Myocyte (in vitro differentiated cells): ENCODE measurements at regions not wholly inside any gene's neighbourhood (a gene's known extent, or its start where the extent isn't known, plus 50 kb on each side); places are given as distances from the start of the nearest gene placed in this dataset.
A peak's percentile ranks its signal among the peaks of the same experiment; 100 is the strongest.
"Not testable (repeated sequence)": the region's sequence is repeated elsewhere in the genome, so short reads cannot be mapped to it uniquely, and the experiment has no call there.

Experiments
- DNase-seq: peaks from one replicate; pipeline ENCODE4 v3.0.0-alpha.2; 2012; ENCODE audit warnings: low read depth

DNA sequence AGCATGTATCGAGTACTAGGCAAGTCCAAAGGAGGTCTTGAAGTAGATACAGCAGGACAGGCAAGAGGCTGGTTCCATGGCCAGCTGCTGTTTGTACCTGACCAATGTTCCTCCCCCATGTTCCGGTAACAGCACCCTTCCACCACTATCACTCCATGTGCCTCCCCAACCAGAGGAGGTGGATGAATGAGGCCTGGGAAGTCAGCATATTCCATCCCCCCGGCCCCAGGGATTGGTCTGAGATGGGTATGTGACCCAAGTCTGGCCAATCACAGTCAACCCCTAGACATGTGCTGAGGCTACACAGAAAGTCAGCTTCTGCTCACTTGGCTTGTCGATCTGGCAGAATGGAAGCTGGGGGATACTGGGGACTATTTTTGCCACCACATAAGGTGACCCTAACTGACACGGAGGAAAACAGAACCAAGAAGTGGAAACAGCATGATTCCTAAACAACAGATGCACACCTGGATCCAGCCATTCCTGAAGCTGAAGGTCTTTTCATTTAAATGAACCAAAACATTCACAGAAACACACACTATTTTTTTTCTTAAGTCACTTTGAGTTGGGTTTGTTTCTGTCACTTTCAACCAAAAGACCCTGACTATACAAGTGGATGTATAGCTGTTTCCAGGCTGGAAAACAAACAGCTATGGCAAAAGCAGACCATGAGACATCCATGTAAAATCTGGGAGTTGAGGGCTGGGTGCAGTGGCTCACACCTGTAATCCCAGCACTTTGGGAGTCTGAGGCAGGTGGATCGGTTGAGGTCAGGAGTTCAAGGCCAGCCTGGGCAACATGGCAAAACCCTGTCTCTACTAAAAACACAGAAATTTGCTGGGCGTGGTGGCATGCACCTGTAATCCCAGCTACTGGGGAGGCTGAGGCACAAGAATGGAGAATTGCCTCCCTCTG lies 70.4 kb upstream of the PTPN1 start:
- DNase-seq, result no peak

DNA sequence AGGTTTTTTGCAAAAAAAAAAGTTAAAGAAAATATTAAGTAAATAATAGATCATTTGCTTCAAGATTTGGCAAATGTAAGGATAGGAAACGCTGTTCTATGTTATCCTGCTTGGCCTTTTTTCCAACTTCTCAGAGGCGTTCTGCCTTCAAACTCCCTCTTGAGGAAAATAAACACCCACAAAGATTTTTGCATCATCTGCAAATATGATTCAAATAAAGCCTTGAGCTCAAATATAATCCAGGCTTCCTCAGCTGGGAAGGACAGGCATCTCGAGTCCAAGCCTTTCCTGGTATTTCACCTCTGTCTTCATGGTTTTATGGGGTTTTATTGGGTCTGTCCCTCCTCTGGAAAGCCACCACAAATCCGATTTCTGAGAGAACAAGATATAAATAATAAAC lies 67.7 kb upstream of the PTPN1 start:
- DNase-seq, result no peak

DNA sequence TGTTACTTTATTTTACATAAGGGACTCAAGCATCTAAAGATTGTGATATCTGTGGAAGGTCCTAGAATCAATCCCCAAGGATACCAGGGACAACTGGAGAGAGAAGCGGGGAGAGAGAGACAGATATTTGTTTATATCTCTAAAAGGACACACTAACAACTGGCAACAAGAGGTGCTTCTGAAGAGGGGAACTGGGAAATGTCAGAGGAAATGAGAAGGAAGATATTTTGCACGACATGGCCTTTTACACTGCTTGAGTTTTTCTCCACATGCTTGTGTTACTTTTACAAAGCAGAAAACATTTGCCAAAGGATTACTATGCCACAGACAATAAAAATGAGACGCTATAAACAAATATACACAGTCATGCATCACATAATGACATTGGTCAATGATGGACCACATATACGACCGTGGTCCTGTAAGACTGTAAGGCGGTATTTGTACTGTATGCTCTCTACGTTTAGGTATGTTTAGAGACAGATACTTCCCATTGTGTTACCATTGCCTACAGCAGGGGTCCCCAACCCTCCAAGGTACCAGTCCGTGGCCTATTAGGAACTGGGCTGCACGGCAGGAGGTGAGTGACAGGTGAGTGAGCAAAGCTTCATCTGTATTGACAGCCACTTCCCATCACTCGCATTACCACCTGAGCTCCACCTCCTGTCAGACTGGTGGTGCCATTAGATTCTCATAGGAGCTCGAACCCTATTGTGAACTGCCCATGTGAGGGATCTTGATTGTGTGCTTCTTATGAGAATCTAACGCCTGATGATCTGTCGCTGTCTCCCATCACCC lies 64.6 kb upstream of the PTPN1 start:
- no peak for DNase-seq

DNA sequence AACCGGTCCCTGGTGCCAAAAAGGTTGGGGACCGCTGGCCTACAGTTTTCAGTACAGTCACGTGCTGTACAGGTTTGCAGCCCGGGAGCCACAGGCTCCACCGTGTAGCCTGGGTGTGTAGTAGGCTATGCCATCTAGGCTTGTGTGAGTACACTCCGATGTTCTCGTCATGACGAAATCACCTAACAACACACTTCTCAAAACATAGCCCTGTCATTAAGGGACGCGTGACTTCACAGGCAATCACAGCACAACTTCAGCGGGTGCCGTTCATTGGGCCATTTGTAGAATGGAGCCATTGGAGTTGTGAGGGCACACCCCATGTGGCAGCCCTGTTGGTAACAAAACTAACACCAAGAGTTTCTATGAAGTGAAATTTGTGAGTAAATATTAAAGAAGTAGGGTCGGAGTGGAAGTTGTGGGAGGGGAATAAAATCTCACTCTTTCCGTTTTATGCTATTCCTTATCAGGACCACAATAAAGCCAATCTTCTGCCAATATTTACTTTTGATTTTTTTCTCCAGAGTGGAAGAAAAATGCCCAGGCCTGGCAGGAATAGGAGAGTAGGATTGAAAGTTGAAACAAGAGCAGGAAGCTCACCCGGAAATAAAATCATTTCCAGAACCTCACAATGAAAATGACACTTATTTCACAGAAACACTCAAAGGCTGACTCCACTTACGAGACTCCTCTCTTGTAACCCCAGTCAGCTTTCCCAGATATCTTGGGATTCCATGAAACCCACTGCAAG lies 63.7 kb upstream of the PTPN1 start:
- DNase-seq, result no peak

DNA sequence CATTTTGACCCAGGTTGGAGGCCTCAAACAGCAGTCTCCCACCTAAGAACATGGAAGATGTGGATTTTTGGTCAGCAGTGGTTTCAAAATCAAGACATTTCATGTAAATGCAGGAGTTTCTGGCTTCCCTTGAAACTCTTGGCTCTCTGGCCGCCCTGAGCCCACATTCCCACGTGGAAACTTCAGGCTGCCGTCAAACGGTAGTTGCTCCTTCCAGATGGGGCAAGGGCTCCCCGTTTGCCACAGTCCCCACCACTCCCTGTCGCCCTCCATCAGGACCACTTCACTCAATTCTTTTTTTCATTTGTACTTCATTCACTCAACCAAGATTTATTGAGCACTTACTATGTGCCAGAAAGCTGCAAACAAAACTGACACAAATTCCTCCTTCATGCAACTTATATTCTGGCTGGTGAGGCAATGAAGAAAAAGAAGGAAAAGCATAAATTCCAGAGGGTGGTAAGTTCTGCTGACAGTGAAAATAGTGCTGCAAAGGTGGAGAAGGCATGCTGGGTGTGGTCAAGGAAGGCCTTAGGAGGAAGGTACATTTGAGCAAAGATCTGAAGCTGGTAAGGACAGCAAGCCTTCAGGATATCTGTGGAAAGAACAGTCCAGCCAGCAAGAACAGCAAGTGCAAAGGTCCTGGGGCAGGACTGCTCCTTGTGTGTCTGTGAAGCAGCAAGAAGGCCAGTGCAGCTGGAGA lies 62.9 kb upstream of the PTPN1 start:
- no peak for DNase-seq

DNA sequence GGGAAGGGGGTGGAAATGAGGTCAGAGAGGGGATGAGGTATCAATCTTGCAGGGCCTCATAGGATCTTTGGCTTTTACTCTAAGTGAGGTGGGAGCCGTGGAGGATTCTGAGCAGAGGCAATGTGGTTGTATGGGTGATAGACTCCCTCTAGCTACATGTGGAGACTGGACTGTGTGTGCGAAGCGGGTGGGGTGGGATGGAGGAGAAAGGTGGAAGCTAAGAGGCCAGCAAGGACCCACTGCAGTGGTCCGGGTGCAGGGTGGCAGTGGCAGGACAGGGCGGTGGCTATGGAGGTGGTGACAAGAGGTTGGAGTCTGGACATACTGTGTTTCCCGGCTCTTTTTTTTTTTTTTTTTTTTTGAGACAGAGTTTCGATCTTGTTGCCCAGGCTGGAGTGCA lies 62.4 kb upstream of the PTPN1 start:
- no peak for DNase-seq

DNA sequence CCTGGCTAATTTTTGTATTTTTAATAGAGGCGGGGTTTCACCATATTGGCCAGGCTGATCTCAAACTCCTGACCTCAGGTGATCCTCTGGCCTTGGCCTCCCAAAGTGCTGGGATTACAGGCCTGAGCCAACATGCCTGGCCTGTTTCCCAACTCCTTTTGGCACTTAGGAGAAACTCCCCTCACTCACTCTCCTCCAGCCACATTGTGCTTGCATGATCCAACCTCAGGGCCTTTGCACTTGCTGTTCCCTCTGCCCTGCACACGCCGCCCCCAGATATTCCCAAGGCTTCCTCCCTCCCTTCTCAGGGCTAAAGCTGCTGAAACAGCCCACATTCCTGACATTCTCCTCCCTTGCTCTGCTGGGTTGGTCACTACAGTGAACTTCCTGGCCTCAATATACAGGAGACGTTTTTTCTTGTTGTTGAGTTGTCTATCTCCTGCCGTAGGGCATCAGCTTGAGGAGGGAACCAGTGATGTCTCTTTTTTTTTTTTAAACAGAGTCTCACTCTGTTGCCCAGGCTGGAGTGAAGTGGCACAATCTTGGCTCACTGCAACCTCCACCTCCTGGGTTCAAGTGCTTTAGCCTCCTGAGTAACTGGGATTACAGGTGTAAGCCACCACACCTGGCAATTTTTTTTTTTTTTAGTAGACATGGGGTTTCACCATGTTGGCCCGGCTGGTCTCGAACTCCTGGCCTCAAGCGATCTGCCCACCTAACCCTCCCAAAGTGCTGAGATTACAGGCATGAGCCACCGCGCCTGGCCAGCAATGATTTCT lies 61.4 kb upstream of the PTPN1 start:
- not testable (repeated sequence) for DNase-seq

DNA sequence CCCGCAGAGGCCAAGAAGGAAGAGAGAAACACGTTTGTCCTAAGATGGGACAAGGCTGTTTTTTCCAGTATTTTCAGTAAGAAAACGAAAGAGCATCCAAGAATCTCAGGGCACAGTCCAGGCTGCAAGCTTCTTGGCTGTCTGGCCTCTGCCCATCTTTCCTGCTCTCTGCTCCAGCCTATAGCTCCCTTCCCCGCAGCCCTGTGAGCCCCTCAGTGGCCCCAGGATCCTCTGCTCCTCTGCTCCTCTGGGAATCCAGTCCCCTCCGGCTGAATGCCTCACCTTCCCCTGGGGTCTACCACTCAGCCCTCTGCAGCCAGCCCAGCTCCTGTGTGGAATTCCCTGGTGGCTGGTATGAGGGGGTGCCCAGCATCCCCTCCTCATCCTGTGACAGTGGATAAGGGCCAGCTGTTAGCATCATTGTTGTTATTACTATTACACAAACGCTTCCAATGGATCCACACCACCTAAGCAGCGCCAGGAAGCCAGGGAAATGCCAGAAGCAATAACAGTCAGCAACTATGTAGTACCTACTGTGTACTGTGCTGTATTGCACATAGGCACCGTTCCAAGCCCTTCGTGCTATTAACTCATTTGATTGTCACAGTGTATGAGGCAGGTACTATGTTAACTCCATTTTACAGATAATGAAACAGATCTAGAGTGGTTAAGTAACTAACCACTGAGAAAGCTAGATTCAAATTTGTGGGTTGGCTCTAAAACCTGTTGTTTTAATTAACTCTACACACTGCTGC lies 60.3 kb upstream of the PTPN1 start:
- no peak for DNase-seq

DNA sequence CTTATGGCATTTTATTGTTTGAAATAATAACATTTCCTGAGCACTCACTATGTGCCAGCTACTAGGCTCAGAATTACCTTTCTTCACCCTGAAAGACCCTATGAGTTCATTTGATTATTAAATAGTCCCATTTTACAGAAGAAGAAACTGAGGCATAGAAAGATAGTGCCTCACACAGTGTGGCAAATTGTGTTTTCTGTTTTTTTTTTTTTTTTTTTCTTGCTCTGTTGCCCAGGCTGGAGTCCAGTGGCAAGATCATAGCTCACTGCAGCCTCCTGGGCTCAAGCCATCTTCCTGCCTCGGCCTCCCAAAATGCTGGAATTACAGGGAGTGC lies 59.7 kb upstream of the PTPN1 start:
- no peak for DNase-seq

DNA sequence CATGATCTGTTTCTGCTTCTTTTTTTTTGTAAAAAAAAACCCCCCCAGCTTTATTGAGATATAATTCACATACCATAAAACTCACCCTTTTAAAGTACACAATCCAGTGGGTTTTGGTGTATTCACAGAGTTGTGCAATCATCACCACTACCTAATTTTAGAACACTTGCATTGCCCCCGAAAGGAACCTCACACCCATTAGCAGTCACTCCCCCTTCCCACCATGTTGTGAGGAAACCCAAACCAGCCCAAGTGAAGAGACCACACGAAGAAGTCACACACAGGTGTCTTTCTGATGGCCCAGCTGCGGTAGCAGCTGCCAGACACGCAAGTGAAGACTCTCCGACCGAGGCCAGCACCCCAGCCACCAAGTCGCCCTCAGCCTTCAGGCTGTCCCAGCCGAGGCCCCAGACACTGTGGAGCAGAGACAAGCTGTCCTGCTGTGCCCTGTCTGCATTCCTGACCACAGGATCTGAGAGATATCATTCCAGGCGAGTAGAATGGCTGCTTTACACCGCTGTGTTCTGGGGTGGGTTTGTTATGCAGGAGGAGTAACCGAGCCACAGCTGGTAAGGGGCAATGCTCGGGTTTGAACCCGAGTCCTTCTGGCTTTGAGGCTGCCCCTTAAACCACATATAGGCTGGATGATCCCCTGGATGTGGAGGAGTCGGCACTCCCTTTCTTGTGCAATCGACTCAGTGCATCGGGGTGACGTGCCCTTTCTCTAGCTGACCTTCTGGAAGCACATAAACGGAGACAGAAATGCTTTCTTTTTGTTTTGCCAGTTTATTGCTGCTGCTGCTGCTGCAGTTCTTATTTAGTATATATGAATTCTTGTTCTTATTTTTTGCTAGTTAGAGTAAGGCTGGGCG lies 59.1 kb upstream of the PTPN1 start:
- DNase-seq, result peak; percentile 91

DNA sequence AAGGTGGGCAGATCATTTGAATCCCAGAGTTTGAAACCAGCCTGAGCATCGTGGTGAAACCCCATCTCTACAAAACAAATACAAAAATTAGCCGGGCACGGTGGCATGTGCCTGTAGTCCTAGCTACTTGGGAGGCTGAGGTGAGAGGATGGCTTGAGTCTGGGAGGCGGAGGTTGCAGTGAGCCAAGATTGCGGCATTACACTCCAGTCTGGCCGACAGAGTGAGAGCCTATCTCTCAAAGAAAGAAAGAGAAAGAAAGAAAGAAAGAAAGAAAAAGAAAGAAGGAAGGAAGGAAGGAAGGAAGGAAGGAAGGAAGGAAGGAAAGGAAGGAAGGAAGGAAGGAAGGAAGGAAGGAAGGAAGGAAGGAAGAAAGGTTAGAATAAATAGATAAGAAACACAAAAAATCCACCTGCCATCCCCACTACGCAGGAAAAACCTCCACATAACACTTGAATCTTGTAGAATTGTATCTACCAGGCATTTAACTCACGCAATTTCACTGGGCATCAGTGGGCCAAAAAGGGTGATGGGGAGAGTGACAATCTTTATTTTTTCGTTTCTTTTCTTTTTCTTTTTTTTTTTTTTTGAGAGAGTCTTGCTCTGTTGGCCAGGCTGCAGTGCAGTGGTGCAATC lies 58.3 kb upstream of the PTPN1 start:
- DNase-seq, result not testable (repeated sequence)

DNA sequence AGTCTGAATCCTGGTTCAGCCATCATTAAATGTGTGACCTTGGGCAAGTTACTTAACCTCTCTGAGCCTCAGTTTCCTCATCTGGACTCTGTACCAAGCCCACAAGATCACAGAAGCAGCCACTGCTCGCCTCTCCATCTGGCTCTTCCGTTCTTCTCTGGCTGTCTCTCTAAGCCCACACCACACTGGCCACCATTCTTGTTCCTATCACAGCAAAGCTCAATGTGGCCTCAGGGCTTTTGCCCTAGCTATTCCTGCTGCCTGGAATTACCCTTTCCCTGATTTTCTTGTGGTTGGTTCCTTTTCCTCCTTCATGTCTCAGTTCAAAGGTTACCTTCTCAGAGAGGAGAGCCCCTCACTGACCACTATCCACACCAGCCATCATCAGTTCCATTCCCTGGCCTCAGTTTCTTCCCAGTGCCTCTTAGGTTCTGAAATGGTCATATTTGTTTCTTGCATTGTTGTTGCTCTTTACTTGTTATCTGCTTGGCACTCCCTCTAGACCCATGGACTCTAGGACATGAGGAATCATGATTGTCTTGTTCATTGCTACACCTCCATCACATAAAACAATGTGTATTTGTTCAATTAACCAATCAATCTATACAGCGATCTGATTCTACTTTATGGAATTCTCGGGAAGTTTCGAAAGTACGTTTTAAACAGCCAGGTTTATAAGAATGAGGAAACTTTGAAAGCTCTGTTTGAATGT lies 56.5 kb upstream of the PTPN1 start:
- no peak for DNase-seq

DNA sequence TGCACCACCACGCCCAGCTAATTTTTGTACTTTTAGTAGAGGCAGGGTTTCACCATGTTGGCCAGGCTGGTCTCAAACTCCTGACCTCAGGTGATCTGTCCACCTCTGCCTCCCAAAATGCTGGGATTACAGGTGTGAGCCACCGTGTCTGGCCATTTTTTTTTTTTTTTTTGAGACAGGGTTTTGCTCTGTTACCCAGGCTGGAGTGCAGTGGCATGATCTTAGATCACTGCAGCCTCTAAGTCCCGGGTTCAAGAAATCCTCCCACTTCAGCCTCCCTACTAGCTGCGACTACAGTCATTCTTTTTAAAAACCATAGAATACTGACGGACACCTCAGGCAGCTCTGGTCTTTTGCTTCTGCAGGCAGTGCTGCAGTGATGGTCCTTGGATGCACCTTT lies 54.9 kb upstream of the PTPN1 start:
- not testable (repeated sequence) for DNase-seq

DNA sequence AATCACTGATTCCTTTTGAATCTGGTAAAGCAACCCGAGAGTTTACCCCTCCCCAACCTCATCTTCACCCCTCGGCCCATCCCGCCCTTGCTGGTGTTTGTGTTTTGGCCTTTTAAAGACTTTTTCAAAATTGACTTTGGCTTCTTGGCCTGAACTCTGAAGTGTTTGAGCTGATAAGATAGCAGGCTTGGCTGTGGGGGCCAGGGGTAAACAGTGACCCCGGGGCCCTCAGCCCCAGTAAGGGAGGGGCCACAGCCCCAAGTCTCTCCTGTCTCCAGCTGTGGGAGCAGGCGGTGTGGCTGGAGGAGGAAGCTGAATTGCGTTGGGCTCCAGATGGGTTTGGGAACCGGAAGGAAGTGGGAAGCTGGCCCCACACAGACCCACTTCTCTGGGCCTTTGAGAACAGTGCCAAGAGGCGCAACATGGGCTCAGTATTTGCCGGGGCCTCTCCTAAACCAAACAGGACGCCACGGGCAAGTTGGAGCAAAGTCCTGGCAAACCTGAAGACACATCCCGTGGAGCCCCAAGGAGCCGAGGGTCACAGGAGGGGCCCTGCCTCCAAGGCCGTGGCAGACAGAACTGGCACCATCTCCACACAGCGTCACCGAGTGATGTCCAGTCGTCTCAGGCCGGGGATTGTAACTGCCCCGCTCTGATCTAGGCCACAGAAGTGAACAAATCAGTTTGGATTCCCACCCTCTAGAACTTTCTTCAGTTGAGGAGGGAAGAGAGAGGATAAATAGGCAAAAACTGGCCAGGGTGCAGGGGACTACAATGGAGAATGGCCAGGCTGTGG lies 54.3 kb upstream of the PTPN1 start:
- no peak for DNase-seq

DNA sequence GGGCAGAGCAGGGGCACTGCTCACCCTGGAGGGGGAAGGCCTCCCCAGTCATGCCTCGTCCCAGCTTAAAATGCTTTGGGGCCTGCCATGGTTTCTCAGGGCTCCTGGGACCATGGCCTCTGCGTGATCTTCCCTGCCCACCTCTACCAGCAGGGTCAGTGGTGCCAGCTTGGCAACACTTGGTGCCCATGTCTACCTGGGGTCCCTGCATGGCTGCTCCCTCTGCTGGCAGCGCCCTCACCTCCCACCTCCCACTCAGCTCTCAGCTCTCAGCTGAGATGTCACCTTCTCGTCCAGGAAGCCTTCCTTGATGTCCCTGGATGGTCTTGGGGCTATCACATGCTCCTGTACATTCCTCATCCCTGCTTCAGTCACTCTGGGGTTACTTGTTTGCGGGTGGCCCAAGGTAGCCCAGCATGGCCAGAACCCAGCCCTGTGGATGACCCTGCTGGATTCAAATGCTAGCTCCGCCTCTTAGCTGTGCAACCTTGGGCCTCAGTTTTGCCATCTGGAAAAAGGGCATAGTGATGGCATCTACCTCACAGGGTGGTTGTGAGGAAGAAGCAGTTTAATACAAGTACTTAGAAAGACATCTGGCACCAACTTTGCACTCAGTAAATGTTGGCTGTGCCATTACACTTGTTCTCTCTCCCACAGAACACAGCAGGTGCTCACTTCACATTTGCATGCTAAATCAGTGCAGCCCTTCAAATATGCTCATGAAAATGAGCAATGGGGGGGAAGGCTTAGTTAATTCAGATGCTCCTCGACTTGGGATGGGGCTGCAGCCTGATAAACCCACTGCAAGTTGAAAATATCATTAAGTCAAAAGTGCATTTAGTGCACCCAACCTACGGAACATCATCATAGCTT lies 53.5 kb upstream of the PTPN1 start:
- DNase-seq, result no peak
